ENCODE measurements at regions not wholly inside any gene's neighbourhood (a gene's known extent, or its start where the extent isn't known, plus 50 kb on each side); places are given as distances from the start of the nearest gene placed in this dataset.
"Not testable (repeated sequence)": the region's sequence is repeated elsewhere in the genome, so short reads cannot be mapped to it uniquely, and the experiment has no call there.

DNA sequence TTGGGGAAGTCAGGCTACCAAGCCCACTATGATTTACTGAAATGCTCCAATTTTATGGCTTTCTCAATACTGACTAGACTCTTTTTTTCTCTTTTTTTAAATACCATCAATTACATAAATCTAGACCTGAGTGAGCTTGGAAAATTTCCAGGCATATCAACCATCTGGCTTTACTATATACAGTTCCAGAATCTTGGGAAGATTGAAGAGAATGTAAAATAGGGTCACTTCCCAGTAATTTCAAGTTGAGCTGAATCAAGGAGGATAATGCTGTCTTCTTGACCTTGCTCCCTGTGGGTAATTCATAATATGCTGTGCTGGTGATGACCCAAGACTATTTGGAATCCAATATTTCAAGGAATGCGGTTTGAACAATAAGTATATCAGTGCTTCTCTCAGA is 108.1 kb downstream of the MAP3K21 start:
- no peak for DNase-seq

DNA sequence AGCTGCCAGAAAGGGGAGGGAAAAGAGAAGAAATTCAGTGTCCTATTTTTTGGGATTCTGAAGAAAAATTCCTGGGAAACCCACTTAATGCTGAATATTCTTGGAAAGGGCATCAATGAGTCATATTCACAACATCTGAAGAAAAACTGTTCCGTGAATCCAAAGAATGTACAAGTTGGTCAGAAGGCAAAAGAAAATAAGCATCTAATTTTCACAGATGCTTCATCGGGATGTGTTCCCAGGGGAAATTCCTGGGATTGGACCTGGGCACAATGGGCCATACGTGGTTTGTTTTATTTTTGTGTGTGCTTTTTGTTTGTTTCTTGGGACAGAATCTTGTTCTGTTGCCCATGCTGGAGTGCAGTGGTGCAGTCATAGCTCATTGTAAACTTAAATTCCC is 112.2 kb downstream of the MAP3K21 start:
- no peak for DNase-seq

- no peak for DNase-seq
Measured at GRCh38 chr1:233440951-233441401, 113.5 kb downstream of the MAP3K21 start.

GRCh38 chr1:233442026-233442780 is 114.7 kb downstream of the MAP3K21 start:
- no peak for DNase-seq

DNA sequence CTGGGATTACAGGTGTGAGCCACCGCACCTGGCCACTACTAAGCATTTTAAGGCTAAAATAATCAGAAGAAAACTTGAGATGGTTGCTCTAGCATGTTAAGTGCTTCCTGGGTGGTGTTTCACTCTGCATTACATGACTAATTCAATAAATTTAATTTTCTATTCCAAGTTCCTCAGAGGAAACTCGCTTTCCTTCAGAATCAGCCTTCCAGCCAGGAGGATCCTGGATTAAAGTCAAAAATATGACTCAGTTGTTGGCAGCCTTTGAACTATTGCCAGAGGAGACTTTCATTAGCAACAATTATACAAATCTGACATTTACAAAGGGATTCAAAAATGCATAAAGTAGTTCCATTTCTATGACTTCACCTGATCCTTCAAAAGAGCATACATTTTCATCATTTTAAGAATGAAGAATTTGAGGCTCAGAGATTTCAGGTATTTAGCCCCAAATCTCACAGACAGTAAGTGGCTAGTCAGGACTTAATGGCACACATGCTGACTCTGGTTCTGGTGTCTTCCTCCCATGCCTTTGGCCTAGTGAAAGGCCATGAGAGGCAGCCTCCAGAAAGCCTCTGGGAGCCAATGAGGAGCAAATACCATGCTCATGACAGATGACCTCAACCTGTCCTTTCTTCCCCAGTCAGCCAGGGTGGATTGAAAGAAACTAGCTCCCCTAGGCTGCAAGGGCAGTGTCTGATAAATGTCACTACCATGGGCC is 115.7 kb downstream of the MAP3K21 start:
- DNase-seq: no peak

DNA sequence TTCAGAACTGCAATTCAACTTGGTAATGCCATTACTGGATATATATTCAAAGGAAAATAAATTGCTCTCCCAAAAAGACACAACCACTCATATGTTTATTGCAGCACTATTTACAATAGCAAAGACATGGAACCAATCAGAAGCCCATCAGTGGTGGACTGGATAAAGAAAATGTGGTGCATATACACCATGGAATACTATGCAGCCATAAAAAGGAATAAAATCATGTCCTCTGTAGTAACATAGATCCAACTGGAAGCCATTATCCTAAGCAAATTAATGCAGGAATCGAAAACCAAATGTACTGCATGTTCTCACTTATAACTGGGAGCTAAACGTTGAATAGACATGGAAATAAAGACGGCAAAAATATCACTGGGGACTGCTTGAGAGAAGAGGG is 117.0 kb downstream of the MAP3K21 start:
- no peak for DNase-seq

DNA sequence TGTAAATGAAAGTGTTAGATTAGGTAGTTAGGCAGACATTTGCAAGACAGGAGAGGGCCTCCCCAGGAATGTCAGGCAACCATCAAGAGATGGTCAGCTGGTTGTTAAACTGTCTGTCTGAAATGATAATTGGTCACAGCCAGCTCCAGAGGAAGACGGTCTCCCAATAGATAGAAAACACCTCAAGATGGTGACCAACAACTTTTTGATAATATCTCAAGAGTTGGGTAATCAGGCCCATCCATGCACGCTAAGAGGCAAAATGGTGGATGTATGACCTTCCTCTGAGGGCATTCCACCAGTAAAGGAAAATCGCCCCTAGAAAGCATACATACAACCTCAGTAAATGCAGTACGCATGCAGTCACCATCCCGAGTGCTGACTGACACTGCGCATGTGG is 118.2 kb downstream of the MAP3K21 start:
- DNase-seq: no peak

DNA sequence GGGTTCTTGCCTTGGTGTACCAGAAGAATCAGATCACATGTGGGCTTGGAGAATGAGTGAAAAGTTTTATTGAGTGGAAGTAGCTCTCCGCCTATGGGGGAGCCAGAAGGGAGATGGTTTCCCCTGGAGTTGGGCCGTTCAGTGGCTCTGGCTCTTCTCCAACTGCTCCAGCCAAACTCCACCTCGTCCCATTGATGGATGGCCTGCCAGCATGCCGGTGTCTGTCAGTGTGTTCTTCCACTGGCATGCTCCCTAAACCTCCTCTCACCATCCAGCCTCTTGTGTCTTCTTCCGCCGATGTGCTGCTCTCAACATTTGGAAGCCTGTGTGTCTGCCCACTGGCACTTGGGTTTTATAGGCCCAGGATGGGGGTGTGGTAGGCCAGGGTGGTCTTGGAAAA is 119.4 kb downstream of the MAP3K21 start:
- DNase-seq: no peak

DNA sequence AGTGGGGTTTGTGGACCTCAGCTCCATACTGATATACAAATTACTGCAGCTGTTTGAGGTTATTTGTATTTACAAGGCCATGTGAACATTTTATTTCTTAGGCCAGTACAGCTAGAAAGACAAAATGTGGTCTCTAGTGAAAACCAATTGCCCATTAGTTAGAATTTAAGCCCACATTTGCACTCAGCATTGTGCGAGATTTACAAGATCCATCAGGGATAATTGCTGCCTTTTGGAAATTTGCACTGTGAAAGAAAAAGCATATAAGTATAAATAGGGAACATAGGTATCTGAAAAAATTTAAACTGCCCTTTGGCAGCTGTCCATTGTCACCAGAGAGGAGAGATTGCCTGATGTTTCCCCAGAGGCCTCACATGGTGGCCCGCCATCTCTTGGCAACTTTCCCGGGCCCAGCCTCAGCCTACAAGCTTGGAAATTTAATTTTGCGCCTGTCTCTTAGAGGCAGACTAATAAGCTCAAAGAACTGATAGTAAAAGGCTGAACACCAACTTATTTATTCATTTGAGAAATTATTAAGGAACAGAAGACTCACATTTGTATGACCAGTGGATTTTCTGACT is 120.7 kb downstream of the MAP3K21 start:
- no peak for DNase-seq

GRCh38 chr1:233452724-233453123 is 125.2 kb downstream of the MAP3K21 start:
- no peak for DNase-seq

DNA sequence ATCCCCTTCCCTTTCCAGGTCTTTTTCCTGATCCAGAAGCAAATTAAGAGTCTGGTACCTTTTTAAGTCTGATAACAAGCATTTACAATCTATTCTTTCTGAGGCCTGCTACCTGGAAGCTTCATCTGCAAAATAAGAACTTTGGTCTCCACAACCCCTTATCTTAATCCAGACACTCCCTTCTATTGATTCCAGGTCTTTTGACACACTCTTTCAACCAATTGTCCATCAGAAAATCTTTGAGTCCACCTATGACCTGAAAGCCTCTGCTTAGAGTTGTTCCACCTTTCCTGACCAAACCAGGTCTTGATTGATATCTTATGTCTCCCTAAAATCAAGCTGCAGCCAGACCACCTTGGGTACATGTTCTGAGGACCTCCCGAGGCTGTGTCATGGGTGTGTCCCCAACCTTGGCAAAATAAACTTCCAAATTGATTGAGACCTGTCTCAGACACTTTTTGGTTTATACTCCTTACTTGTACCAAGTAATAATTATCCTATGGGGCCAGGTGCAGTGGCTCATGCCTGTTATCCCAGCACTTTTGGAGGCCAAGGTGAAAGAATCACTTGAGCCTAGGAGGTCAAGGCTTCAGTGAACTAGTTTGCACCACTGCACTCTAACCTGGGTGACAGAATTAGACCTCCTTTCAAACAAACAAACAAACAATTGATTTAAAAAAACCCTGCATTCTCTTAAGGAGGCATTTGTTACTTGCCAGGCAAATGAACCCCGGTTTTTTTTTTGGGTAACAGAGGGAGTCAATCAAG is 126.1 kb downstream of the MAP3K21 start:
- DNase-seq: no peak

- no peak for DNase-seq
Measured at GRCh38 chr1:233459470-233459945, 132.0 kb downstream of the MAP3K21 start.

DNA sequence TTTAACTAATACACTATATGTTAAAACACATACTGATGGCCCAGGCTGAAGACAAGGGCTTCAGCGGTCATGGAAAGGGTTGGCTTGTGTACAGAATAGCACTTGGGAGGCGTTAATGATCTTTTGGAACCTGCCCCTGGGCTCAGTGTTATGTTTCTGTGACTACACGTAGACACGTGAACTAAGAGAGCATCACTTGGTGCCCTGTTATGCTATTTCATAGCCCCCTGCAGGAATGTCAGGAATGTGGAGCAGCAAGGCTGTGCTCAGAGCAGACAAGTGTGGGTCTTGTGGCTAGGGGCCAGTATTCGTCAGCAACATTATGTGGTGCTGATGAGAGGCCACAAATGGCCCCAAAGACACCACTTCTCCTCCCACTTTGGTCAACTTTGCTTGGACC is 132.4 kb downstream of the MAP3K21 start:
- DNase-seq: no peak

GRCh38 chr1:233460692-233461091 is 133.2 kb downstream of the MAP3K21 start:
- DNase-seq: no peak

DNA sequence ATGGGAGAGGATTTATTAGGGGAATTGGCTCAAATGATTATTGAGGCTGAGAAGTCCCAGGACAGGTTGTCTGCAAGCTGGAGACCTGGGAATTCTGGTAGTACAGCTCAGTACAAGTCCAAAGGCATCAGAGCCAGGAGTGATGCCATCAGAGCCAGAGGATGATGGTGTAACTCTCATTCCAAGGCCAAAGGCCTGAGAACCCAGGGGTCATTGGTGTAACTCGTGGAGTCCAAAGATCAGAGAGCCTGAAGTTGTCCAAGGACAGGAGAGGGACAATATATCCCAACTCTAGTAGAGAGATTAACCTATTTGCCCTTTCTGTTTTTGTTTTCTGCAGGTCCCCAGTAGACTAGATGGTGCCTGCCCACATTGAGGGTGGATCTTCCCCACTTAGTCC is 134.3 kb downstream of the MAP3K21 start:
- no peak for DNase-seq

GRCh38 chr1:233463333-233463732 is 135.8 kb downstream of the MAP3K21 start:
- DNase-seq: no peak

DNA sequence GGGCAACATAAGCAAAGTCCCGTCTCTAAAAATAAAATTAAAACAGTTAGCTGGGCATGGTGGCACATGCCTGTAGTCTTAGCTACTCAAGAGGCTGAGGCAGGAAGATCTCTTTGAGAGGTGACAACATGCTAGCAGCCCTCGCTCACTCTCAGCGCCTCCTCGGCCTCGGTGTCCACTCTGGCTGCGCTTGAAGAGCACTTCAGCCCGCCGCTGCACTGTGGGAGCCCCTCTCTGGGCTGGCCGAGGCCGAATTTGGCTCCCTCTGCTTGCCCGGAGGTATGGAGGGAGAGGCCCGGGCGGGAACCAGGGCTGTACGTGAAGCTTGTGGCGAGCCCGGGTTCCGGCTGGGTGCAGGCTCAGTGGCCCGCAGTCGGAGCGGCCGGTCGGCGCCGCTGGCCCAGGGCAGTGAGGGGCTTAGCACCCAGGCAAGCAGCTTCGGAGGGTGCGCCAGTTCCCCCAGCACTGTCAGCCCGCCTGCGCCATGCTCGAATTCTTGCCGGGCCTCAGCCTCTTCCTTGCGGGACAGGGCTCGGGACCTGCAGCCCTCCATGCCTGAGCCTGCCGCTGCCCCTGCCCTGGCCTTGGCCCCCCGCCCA is 138.3 kb downstream of the MAP3K21 start:
- DNase-seq: no peak

GRCh38 chr1:233470741-233471499 is 143.0 kb upstream of the KCNK1 start:
- no peak for DNase-seq

GRCh38 chr1:233471851-233472250 is 142.1 kb upstream of the KCNK1 start:
- not testable (repeated sequence) for DNase-seq

DNA sequence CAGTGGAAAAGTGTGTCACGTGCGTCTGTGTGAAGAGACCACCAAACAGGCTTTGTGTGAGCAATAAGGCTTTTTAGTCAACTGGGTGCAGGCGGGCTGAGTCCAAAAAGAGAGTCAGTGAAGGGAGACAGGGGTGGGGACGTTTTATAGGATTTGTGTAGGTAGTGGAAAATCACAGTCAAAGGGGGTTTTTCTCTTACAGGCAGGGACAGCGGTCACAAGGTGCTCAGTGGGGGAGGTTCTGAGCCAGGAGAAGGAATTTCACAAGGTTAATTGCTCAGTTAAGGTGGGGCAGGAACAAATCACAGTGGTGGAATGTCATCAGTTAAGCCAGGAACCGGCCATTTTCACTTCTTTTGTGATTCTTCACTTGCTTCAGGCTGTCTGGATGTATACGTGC is 141.1 kb upstream of the KCNK1 start:
- not testable (repeated sequence) for DNase-seq

- no peak for DNase-seq
Measured at GRCh38 chr1:233473549-233474204, 140.2 kb upstream of the KCNK1 start.
